ENCODE measurements at regions not wholly inside any gene's neighbourhood (a gene's known extent, or its start where the extent isn't known, plus 50 kb on each side); places are given as distances from the start of the nearest gene placed in this dataset.

GRCh38 chr13:109678459-109678858 lies 107.9 kb downstream of the IRS2 start:
- Histone ChIP-seq H3K9me3 (ENCODE audit: control insufficient read depth, low read depth, low read length) (no peaks in the 10 kb centered on the region), H2BK120ac (ENCODE audit: low read depth, low read length, poor library complexity, severe bottlenecking) (no peak overlapping the region), H3K23me2 (ENCODE audit: insufficient read length, low read depth, low read length, poor library complexity, severe bottlenecking) (no peaks in the 10 kb centered on the region), H3K27ac (ENCODE audit: insufficient read length, low read depth, low read length) (no peak overlapping the region), H3K4ac (ENCODE audit: low read depth, low read length) (no peak overlapping the region), H3K18ac (ENCODE audit: insufficient read length, low read depth, low read length) (no peak overlapping the region), H3T11ph (ENCODE audit: low read length) (no peak overlapping the region), H2AK5ac (ENCODE audit: insufficient read length, low read length) (no peak overlapping the region), H4K20me1 (ENCODE audit: control insufficient read depth, insufficient read depth, insufficient read length) (no peaks in the 10 kb centered on the region), H4K5ac (ENCODE audit: insufficient read length, low read depth, low read length) (no peak overlapping the region), H2BK12ac (ENCODE audit: insufficient read length, low read depth, low read length) (no peak overlapping the region), H2AFZ (ENCODE audit: low read length) (no peak overlapping the region), H4K91ac (ENCODE audit: insufficient read length, low read depth, low read length) (no peak overlapping the region), H3K14ac (ENCODE audit: insufficient read depth, low read length) (no peak overlapping the region), H3K23ac (ENCODE audit: insufficient read length, low read depth, low read length) (no peak overlapping the region), H3K27me3 (ENCODE audit: insufficient read depth, low read length) (no peaks in the 10 kb centered on the region), H4K8ac (replicated peaks; ENCODE audit: insufficient read length, low read depth, low read length) (no peak overlapping the region), H3K4me2 (ENCODE audit: insufficient read depth, insufficient read length, low read length) (no peak overlapping the region), H3K56ac (ENCODE audit: insufficient read length, low read depth, low read length) (no peak overlapping the region), H3K79me1 (ENCODE audit: insufficient read depth, low read depth, low read length, poor library complexity, severe bottlenecking) (no peaks in the 10 kb centered on the region), H2BK5ac (ENCODE audit: insufficient read length, low read length) (no peak overlapping the region), H3K79me2 (ENCODE audit: insufficient read depth, low read length) (no peaks in the 10 kb centered on the region), H3K9ac (ENCODE audit: extremely low read depth, insufficient read length, low read length) (no peak overlapping the region), H3K4me1 (ENCODE audit: insufficient read depth, low read length) (no peaks in the 10 kb centered on the region), H2BK15ac (ENCODE audit: low read depth, low read length) (no peak overlapping the region), H2BK20ac (ENCODE audit: low read depth, low read length, poor library complexity, severe bottlenecking) (no peak overlapping the region)
- no CpG with 5 or more reads among the region's 4 CpGs for WGBS (ENCODE audit: extremely low coverage, insufficient read length, low lambda C conversion rate)
- no peak for DNase-seq
- Mint-ChIP-seq H3K4me3 (no peak overlapping the region), H3K4me1 (peaks cover under 1% of the 10 kb centered on the region in 2 experiments; a peak in 2 of 4 replicates), H3K27ac (no peak overlapping the region), H3K27me3 (ENCODE audit: low read depth) (peaks cover 2% of the 10 kb centered on the region), H3K9me3 (no peaks in the 10 kb centered on the region), H3K36me3 (ENCODE audit: insufficient read depth in 1 of 3, low read depth in 3 of 3) (no peaks in the 10 kb centered on the region; a peak in 1 of 7 replicates)
- no peak for TF ChIP-seq CTCF (conservative IDR thresholded peaks at IDR 0.05)

Measured in H9 (cell line).